BJ (cell line): ENCODE measurements at regions not wholly inside any gene's neighbourhood (a gene's known extent, or its start where the extent isn't known, plus 50 kb on each side); places are given as distances from the start of the nearest gene placed in this dataset.

Experiments
- CTCF ChIA-PET: fragments of 350-600 bp; formaldehyde crosslinking; extraction: SDS; loops from one replicate; lab custom pipeline; 2021; ENCODE audit warnings: antibody characterized with exemption, inconsistent platforms; lab: Yijun Ruan, JAX
- POLR2A ChIA-PET: fragments of 300-600 bp; sonication (Branson Sonifier 250); formaldehyde crosslinking; extraction: SDS; loops from one replicate; lab custom pipeline; 2021; ENCODE audit warnings: antibody characterized with exemption; lab: Charles Lee
- DNase-seq: peaks from one replicate; pipeline ENCODE4 v3.0.0-alpha.2; 2011; ENCODE audit warnings: low read depth
- H3K27me3 ChIP-seq: 2 replicates; pipeline ENCODE4 v1.6.0; 2011; ENCODE audit warnings: low read length; ENCODE audit not compliant: control insufficient read depth, insufficient read depth
- H3K36me3 ChIP-seq: 2 replicates; pipeline ENCODE4 v1.5.1; 2011; ENCODE audit warnings: low read length; ENCODE audit not compliant: control insufficient read depth, insufficient read depth
- H3K4me3 ChIP-seq: 2 replicates; pipeline ENCODE4 v1.5.1; 2011; ENCODE audit warnings: low read depth, mild to moderate bottlenecking, control low read depth, low read length
- CTCF ChIP-seq: IDR thresholded peaks from 2 replicates; pipeline ENCODE4 v1.5.1; 2011; ENCODE audit warnings: low read depth, mild to moderate bottlenecking, control low read depth, inconsistent platforms, low read length, moderate library complexity; ENCODE audit not compliant: insufficient read depth

- no peak for TF ChIP-seq CTCF
- DNase-seq: peak; percentile 81
- Histone ChIP-seq H3K27me3 (no peaks in the 10 kb centered on the region), H3K36me3 (no peaks in the 10 kb centered on the region), H3K4me3 (peak overlapping the region; percentile 63)
- POLR2A ChIA-PET: interaction anchor here (0.6 to 0.8 kb wide), 2 partner anchors 23 to 63 kb away, joined by 3 to 4 read pairs; partner anchors contain the start of gene IRF2
- CTCF ChIA-PET: interaction anchor here (0.7 to 4.5 kb wide), 8 partner anchors 14 to 303 kb away, joined by 3 to 49 read pairs (median 3); no protein-coding TSS in a partner anchor
Observed at GRCh38 chr4:184537269-184538022, 63.1 kb upstream of the IRF2 start.

DNA sequence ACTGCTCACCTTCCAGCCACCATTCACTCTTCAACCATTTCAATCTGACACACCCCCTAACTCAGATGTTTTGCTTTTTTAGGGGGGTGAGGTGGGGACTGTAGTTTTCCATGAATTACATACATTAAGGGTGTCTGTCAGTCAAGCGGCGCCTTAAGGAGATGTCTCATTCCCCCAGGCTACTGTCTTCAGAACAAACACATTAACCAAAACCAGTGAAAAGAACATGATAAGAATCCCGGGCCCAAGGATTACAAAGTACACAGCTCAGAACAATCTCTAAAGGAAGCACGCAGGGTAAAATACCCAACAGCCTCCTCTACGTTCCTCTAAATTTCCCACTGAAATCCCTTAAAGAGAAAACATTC, 62.5 kb upstream of the IRF2 start:
- Histone ChIP-seq H3K36me3 (no peaks in the 10 kb centered on the region), H3K4me3 (peak overlapping the region; percentile 63), H3K27me3 (no peaks in the 10 kb centered on the region)
- DNase-seq: no peak
- ChIA-PET CTCF (interaction anchor here (0.7 to 4.5 kb wide), 8 partner anchors 14 to 302 kb away, joined by 3 to 49 read pairs (median 3); no protein-coding TSS in a partner anchor), POLR2A (no interaction called here)
- TF ChIP-seq CTCF: no peak

GRCh38 chr4:184536065-184536880, 61.9 kb upstream of the IRF2 start:
- no peak for TF ChIP-seq CTCF
- CTCF ChIA-PET: interaction anchor here (1.1 to 4.5 kb wide), 5 partner anchors 12 to 272 kb away, joined by 3 to 49 read pairs (median 7); no protein-coding TSS in a partner anchor
- no peaks in the 10 kb centered on the region for H3K36me3 ChIP-seq
- no peaks in the 10 kb centered on the region for H3K27me3 ChIP-seq
- H3K4me3 ChIP-seq: peak overlapping the region; percentile 63
- DNase-seq: no peak
- POLR2A ChIA-PET: interaction anchor here (0.6 kb wide), 1 partner anchor 1051 kb away, joined by 3 read pairs; no protein-coding TSS in a partner anchor

GRCh38 chr4:184534511-184535391, 60.4 kb upstream of the IRF2 start:
- POLR2A ChIA-PET: interaction anchor here (0.6 kb wide), 1 partner anchor 270 kb away, joined by 4 read pairs; no protein-coding TSS in a partner anchor
- CTCF ChIA-PET: interaction anchor here (1.1 to 4.5 kb wide), 3 partner anchors 13 to 270 kb away, joined by 3 to 49 read pairs (median 4); no protein-coding TSS in a partner anchor
- peak; percentile 55 for DNase-seq
- Histone ChIP-seq H3K27me3 (no peaks in the 10 kb centered on the region), H3K36me3 (no peaks in the 10 kb centered on the region), H3K4me3 (no peak overlapping the region)
- TF ChIP-seq CTCF: no peak
